ENCODE measurements at regions not wholly inside any gene's neighbourhood (a gene's known extent, or its start where the extent isn't known, plus 50 kb on each side); places are given as distances from the start of the nearest gene placed in this dataset.

GRCh38 chr22:49517667-49518185 is 309.9 kb downstream of the BRD1 start:
- no peak for DNase-seq (ENCODE audit: low read depth, low spot score)
- H3K36me3 Mint-ChIP-seq (ENCODE audit: low read depth) = no peaks in the 10 kb centered on the region
- peaks cover 2% of the 10 kb centered on the region for H3K9me3 Mint-ChIP-seq
- H3K4me1 Mint-ChIP-seq = peaks cover 34% of the 10 kb centered on the region
- H3K4me3 Mint-ChIP-seq = no peak overlapping the region
- H3K27ac Mint-ChIP-seq (ENCODE audit: unreplicated experiment) = no peak overlapping the region
- H3K27me3 Mint-ChIP-seq (ENCODE audit: low read depth) = peaks cover 21% of the 10 kb centered on the region
- TF ChIP-seq CTCF (conservative IDR thresholded peaks at IDR 0.05) = no peak

GRCh38 chr22:49517211-49517610 is 310.5 kb downstream of the BRD1 start:
- Mint-ChIP-seq H3K4me3 (no peak overlapping the region), H3K9me3 (peaks cover 2% of the 10 kb centered on the region), H3K36me3 (ENCODE audit: low read depth) (no peaks in the 10 kb centered on the region), H3K27ac (ENCODE audit: unreplicated experiment) (no peak overlapping the region), H3K4me1 (peaks cover 40% of the 10 kb centered on the region), H3K27me3 (ENCODE audit: low read depth) (peaks cover 22% of the 10 kb centered on the region)
- no peak for TF ChIP-seq CTCF (conservative IDR thresholded peaks at IDR 0.05)
- DNase-seq (ENCODE audit: low read depth, low spot score) = no peak

- no peak for DNase-seq (ENCODE audit: low read depth, low spot score)
- TF ChIP-seq CTCF (conservative IDR thresholded peaks at IDR 0.05) = peak; percentile 22
Observed at GRCh38 chr22:49515475-49515874, 312.2 kb downstream of the BRD1 start.

GRCh38 chr22:49514641-49515040 is 313.0 kb downstream of the BRD1 start:
- no peak for DNase-seq (ENCODE audit: low read depth, low spot score)

More at GRCh38 chr22:49515475-49515874, 312.2 kb downstream of the BRD1 start:
- peaks cover 2% of the 10 kb centered on the region for H3K9me3 Mint-ChIP-seq
- H3K4me1 Mint-ChIP-seq = peaks cover 41% of the 10 kb centered on the region
- H3K27ac Mint-ChIP-seq (ENCODE audit: unreplicated experiment) = no peak overlapping the region
- H3K36me3 Mint-ChIP-seq (ENCODE audit: low read depth) = no peaks in the 10 kb centered on the region
- peaks cover 22% of the 10 kb centered on the region for H3K27me3 Mint-ChIP-seq (ENCODE audit: low read depth)
- no peak overlapping the region for H3K4me3 Mint-ChIP-seq

GRCh38 chr22:49514211-49514610 is 313.5 kb downstream of the BRD1 start:
- no peak overlapping the region for H3K27ac Mint-ChIP-seq (ENCODE audit: unreplicated experiment)
- no peak overlapping the region for H3K4me3 Mint-ChIP-seq
- H3K4me1 Mint-ChIP-seq = peaks cover 37% of the 10 kb centered on the region
- no peak for TF ChIP-seq CTCF (conservative IDR thresholded peaks at IDR 0.05)
- H3K27me3 Mint-ChIP-seq (ENCODE audit: low read depth) = peaks cover 22% of the 10 kb centered on the region
- H3K36me3 Mint-ChIP-seq (ENCODE audit: low read depth) = no peaks in the 10 kb centered on the region
- peaks cover 2% of the 10 kb centered on the region for H3K9me3 Mint-ChIP-seq
- DNase-seq (ENCODE audit: low read depth, low spot score) = no peak

More at GRCh38 chr22:49514641-49515040, 313.0 kb downstream of the BRD1 start:
- Mint-ChIP-seq H3K4me3 (peak overlapping the region; percentile 9), H3K27me3 (ENCODE audit: low read depth) (peaks cover 22% of the 10 kb centered on the region), H3K27ac (ENCODE audit: unreplicated experiment) (peak overlapping the region; percentile 21), H3K4me1 (peaks cover 41% of the 10 kb centered on the region), H3K9me3 (peaks cover 2% of the 10 kb centered on the region), H3K36me3 (ENCODE audit: low read depth) (no peaks in the 10 kb centered on the region)
- TF ChIP-seq CTCF (conservative IDR thresholded peaks at IDR 0.05) = no peak

Data from neural crest cell (in vitro differentiated cells).